ENCODE measurements at regions not wholly inside any gene's neighbourhood (a gene's known extent, or its start where the extent isn't known, plus 50 kb on each side); places are given as distances from the start of the nearest gene placed in this dataset.

GRCh38 chr1:208497866-208498541 is 253.8 kb upstream of the PLXNA2 start:
- intact Hi-C loops (cut with DNase I) = no loop called here
- 53 to 82% methylated on average over 4 of the region's 4 CpGs for WGBS, 2 donors
- Histone ChIP-seq H3K27ac (no peak overlapping the region), H3K36me3 (no peaks in the 10 kb centered on the region), H3K27me3 (no peaks in the 10 kb centered on the region), H3K4me1 (no peaks in the 10 kb centered on the region), H3K4me3 (no peak overlapping the region), H3K9me3 (no peaks in the 10 kb centered on the region)
- DNase-seq = no peak
- no peak for TF ChIP-seq POLR2A (IDR thresholded peaks at IDR 0.05)

- H3K27me3 ChIP-seq = no peaks in the 10 kb centered on the region
- no peak overlapping the region for H3K27ac ChIP-seq
- no peaks in the 10 kb centered on the region for H3K4me1 ChIP-seq
- H3K9me3 ChIP-seq = no peaks in the 10 kb centered on the region
- no peaks in the 10 kb centered on the region for H3K36me3 ChIP-seq
- no peak for TF ChIP-seq EP300 (IDR thresholded peaks at IDR 0.05)
- TF ChIP-seq POLR2AphosphoS5 (IDR thresholded peaks at IDR 0.05) = no peak
- TF ChIP-seq CTCF (IDR thresholded peaks at IDR 0.05) = no peak
- TF ChIP-seq POLR2A (IDR thresholded peaks at IDR 0.05) = no peak
- intact Hi-C loops (cut with DNase I) = no loop called here
- no peak for DNase-seq
- no peak overlapping the region for H3K4me3 ChIP-seq
- 61 to 73% methylated on average over 3 of the region's 3 CpGs for WGBS, 2 donors
These were observed 254.8 kb upstream of the PLXNA2 start for GRCh38 chr1:208499026-208499425.

GRCh38 chr1:208499601-208500000 is 255.4 kb upstream of the PLXNA2 start:
- no peak overlapping the region for H3K4me3 ChIP-seq
- intact Hi-C loops (cut with DNase I) = no loop called here
- no peak for TF ChIP-seq POLR2A (IDR thresholded peaks at IDR 0.05)
- TF ChIP-seq POLR2AphosphoS5 (IDR thresholded peaks at IDR 0.05) = no peak
- TF ChIP-seq EP300 (IDR thresholded peaks at IDR 0.05) = no peak
- TF ChIP-seq CTCF (IDR thresholded peaks at IDR 0.05) = no peak
- H3K27me3 ChIP-seq = no peaks in the 10 kb centered on the region
- no peaks in the 10 kb centered on the region for H3K4me1 ChIP-seq
- H3K27ac ChIP-seq = no peak overlapping the region
- no peaks in the 10 kb centered on the region for H3K9me3 ChIP-seq
- no peaks in the 10 kb centered on the region for H3K36me3 ChIP-seq
- no peak for DNase-seq
- 20 to 65% methylated on average over 4 of the region's 4 CpGs for WGBS, 2 donors

GRCh38 chr1:208500375-208500774 is 256.2 kb upstream of the PLXNA2 start:
- no peak overlapping the region for H3K27ac ChIP-seq
- WGBS, 2 donors = 38 to 56% methylated on average over 2 of the region's 2 CpGs
- DNase-seq = no peak

GRCh38 chr1:208501542-208501941 is 257.4 kb upstream of the PLXNA2 start:
- WGBS, 2 donors = 68 to 74% methylated on average over 2 of the region's 2 CpGs
- TF ChIP-seq POLR2A (IDR thresholded peaks at IDR 0.05) = no peak
- no peak for TF ChIP-seq EP300 (IDR thresholded peaks at IDR 0.05)
- no peak for TF ChIP-seq CTCF (IDR thresholded peaks at IDR 0.05)
- TF ChIP-seq POLR2AphosphoS5 (IDR thresholded peaks at IDR 0.05) = no peak
- no peaks in the 10 kb centered on the region for H3K9me3 ChIP-seq
- H3K27ac ChIP-seq = no peak overlapping the region
- no peak overlapping the region for H3K4me3 ChIP-seq
- intact Hi-C loops (cut with DNase I) = no loop called here
- no peaks in the 10 kb centered on the region for H3K27me3 ChIP-seq
- H3K36me3 ChIP-seq = no peaks in the 10 kb centered on the region
- DNase-seq = no peak
- H3K4me1 ChIP-seq = no peaks in the 10 kb centered on the region

More at GRCh38 chr1:208500375-208500774, 256.2 kb upstream of the PLXNA2 start:
- Histone ChIP-seq H3K4me1 (no peaks in the 10 kb centered on the region), H3K9me3 (no peaks in the 10 kb centered on the region), H3K4me3 (no peak overlapping the region), H3K27me3 (no peaks in the 10 kb centered on the region), H3K36me3 (no peaks in the 10 kb centered on the region)
- intact Hi-C loops (cut with DNase I) = no loop called here
- TF ChIP-seq POLR2A (IDR thresholded peaks at IDR 0.05) = no peak
- no peak for TF ChIP-seq EP300 (IDR thresholded peaks at IDR 0.05)
- TF ChIP-seq CTCF (IDR thresholded peaks at IDR 0.05) = no peak
- no peak for TF ChIP-seq POLR2AphosphoS5 (IDR thresholded peaks at IDR 0.05)

Data from sigmoid colon (tissue), 6 donors.